IPS-NIHi7 (cell line): ENCODE measurements at regions not wholly inside any gene's neighbourhood (a gene's known extent, or its start where the extent isn't known, plus 50 kb on each side); places are given as distances from the start of the nearest gene placed in this dataset.

Experiments
- DNase-seq: peaks from one replicate; pipeline ENCODE4 v3.0.0; 2012; ENCODE audit warnings: mixed read lengths; ENCODE audit errors: extremely low spot score

DNA sequence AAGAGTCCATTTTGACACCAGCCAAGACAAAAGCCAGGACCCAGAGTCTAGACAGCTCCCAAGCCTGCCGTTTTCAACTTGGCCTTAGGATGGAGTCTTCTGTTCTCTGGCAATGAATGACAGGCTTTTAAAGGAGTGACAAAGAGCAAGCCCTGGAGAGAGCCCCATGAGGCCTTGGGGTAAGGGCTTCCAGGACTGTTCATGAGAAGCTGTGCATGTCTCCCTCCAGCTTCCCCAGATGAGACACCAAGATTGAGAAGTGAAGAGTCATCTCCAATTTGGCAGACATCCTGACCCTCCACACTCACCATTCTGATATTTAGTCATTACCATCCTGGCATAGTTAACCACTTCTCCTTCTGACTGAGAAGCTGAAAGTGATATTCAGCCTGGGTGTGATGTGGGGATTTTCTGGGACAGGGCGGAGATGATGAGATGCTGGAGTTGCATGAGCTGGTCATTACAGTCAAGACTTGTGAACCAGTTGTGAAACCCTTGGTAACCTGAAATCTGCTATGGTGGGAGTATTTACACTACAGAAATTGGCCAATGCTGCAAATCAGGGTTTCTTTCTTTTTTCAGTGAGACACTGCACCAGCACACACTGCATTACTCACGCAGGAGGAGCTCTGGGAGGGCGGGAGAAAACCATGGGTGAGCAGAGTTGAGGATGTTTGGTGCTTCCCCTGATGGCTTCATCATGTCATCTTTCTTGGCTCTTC lies 77.8 kb downstream of the VCPKMT start:
- no peak for DNase-seq

DNA sequence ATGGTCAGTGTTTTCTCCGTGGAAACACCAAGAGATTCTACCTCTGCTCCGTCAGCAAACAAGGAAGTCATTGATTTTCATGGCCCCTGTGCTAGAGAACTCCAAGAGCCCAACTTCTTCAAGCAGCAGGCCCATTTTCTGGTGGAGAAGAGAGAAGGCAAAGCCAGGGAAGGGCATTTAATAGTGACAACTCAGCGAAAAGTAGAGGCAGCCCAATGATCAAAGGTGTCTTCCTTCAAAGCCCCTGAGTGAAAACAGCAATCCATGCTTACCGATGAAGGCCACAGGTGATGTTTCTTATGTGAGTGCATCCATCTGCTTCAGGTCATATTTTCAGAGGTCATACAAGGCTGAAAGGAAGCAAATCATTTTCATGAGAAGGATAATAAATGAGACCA lies 77.3 kb downstream of the VCPKMT start:
- no peak for DNase-seq

DNA sequence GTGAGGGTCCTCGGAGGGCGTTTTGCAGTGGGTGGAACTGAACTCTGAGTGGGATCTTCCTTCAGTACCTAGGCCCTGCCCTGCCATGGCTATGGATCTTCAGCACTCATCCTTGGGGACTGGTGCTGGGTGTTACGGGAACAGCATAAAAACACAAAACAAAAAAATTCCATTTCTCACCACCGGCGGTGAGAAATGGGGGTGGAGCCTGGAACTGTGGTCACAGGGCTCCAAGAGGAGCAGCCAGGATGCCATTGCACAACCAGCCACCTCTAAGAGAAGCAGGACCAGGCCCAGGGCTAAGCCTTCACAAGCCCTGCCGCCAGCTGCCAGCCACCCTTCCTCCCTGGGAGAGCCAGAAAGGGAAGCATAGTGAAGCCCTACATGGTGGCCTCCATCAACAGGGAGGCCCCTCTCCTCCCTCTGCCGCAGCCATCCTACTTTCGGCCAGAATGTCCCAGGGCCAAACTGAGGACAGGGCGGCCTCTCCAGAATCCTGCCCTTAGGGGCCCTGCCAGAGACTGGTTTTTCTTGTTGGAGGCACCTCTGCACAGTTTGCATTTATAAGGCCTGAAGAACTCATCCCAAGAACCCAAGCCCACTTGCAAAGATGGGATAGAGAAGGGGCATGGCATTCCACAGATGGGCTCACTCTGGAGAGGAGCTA lies 76.5 kb downstream of the VCPKMT start:
- DNase-seq: no peak

DNA sequence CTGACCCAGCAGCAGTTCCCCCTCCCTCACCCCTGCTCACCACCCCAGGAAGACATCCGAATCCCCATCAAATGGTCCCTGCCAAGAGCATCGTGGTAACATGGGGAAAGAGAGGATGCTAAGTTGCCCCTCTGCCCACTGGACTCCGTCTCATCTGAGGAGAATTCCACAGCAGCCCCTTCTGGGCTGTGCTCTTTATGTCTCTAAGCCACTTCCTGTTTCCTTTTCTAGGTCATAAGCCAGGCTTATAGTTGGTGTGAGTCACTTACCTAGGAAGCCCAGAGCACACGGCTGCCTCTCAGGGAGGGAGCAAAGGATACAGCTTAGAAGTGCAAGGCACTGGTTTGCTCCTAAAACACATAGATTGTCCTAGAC lies 76.0 kb downstream of the VCPKMT start:
- no peak for DNase-seq

DNA sequence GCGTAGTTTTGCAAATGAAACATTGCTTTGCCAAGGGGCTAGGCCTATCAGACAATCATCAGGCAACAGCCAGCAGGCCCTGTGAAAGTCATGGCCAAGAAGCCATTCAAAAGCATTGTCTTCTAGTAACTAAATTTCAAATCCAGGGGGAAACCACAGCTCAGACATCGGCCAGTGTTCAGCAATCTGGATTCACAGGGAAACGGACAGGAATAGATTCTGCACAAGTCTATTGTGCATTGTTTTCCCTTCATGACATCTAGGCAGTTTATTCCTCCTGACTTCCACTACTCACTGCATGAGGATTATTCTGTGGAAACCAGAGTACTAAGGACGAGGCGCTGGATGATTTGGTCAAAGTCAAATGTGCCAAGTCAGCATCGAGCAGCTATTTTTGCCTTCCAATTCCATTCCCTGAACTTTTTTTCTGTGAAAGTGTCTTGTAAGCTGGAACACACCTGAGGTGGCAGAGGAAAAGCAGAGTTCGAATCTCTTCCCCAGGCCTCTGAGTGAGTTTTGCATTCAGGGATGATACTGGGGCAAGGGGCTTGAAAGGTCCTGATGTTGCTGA lies 75.4 kb downstream of the VCPKMT start:
- DNase-seq: no peak

DNA sequence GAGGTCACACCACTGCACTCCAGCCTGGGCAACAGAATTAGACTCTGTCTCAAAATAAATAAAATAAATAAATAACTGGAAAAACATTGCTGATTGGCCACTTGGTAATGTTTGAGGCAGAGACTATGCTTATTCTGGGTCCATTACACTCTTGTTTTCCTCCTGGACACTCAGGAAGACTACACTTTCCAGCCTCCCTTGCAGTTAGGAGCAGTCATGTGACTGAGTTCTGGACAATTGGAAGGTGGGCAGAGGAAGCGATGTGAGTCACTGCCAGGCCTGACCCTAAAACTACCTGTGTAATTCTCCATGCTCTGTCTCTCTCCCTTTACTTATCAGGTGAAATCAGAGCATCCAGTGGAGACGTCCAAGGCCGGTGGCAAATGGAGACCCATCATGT lies 74.4 kb downstream of the VCPKMT start:
- DNase-seq: no peak

DNA sequence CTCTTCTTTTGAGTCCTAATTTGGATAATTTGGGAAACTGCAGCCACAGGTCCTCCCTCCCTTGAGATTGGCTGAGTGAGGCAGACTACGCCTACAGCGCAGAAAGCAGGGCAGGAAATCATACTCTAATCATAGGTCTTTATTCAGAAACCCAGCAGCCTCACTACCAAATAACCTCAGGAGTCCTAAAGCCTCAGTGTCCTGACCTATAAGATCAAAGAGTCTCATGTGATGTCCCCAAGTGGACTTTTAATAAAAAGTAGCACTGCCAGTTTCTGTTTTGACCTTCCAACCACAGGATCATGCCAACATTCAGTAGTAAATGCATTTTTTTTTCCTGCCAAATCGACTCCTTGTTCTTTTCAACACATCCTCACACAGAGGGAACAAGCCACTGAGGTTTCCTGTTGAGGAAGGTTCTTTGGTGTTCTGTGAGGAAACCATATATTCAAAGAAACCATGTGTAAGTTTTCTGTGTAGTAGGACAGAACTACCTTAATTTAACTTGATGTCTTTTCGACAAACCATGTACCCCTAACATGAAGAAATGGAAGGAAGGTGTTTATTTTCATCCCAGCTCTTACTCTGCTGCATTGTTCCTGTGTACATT lies 72.2 kb downstream of the VCPKMT start:
- no peak for DNase-seq

DNA sequence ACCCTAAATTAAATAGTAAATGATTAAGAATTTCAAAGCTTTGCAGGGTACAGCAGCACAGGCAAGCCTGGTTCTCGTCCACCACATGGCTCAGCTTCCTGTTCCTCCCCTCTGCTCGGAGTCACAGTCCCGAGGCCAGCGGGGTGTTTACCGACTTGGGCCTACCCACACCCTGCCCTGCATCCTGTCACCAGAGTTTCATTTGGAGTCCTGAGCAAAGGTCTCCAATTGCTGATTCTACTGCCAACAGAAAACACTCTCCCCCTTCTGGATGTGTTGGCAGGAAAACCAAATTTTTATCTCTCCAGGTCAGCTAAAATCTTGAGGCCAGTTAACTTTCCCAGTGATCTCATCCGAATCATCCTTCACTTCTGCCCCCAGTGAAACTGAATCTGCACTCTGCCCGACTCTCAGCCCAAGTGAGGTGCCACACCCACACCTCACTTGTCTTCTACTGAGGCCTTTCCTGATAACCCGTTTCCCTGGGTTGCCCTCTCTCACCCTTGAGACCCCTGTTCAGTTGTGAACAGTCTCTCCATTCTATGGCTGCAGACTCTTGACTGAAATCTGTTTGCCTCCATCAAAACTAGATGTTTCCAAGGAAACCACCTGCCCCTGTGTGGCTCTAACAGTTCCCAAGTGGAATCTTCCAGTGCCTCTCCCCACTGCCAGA lies 71.2 kb downstream of the VCPKMT start:
- DNase-seq: no peak

DNA sequence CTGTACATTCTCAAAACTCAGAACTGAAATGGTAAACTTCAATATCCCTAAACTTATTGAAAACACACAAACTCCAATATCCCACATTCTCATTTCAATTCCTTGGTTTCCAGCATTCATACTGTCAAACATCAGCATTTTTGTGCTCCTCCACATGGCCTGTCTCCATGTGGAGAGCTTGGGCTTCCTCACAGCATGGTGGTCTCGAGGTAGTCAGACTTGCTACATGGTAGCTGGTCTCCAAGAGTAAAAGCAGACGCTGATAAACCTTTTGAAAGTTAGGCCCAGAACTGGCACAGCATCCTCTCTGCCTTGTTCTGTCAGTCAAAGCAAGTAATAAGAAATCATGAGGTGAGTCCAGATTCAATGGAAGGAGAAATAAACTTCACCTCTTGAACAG lies 70.5 kb downstream of the VCPKMT start:
- no peak for DNase-seq

DNA sequence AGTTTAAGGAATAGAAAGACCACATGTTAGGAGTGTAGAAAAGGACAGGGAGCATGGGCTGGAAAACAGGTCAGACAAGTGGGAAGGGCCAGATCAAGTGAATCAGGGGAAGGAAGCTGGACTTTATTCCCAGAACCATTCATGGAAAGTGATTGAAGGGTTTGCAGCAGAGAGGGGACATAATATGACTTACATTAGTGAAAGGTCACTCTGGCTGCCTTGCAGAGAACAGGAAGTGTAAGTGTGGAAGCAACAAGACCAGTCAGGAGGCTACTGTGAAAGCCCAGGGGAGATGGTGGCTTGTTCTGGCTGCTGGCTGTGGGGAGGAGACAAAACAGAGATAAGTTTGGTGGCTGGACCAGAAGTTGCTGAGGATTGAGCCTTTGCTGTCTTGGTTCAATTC lies 69.1 kb downstream of the VCPKMT start:
- DNase-seq: no peak

DNA sequence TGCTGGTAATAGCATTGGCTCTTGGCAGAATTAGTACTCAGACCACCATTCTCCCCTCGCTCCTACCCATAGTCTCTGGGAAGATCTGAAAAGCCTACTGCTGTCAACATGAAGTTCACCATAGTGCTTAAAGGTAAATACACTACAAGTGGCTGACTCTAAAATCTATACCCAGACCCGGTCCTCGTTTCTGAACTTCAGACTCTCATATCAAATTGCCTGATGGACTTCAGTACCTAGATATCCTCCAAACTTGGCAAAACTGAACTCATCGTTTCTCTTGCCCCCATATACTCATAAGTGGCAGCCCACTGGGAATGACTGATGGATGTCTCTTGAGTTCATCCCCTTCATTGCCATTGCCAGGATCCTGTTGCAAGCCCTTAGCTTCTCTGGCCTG lies 67.3 kb downstream of the VCPKMT start:
- no peak for DNase-seq

DNA sequence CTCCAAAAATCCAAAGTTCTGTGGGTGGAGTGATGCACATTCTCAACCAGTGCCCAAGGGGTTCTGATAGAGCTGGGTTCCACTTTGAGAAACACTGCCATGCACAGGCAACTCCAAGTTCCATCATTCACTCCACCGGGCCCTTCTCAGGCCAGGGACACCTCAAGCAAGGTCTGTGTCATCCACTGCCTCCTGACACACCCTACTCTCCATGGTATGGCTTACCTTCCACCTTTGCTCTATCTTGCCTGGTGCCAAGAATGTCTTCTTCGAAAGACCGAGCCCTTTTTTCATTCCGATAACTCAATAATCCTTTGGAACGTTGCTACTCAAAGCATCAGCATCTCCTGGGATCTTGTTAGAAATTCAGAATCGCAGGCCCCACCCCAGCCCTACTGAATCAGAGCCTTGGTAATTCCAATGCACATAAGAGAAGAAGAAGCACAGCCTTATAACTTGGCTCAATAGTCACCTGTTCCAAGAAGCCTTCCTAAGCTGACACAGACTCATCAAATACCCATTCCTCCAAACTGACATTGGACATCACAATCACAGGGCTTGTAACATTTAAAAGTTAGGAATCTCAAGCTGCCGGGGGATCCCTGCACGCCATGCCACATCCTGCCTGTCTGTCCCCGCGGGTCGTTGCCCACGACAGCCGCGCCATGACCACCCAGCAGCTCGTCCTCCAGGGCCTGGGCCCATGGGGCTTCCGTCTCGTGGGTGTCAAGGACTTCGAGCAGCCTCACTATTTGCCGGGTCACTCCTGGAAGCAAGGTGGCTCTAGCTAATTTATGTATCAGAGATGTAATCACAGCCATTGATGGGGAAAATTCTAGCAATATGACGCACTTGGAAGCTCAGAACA lies 66.4 kb downstream of the VCPKMT start:
- DNase-seq: no peak

DNA sequence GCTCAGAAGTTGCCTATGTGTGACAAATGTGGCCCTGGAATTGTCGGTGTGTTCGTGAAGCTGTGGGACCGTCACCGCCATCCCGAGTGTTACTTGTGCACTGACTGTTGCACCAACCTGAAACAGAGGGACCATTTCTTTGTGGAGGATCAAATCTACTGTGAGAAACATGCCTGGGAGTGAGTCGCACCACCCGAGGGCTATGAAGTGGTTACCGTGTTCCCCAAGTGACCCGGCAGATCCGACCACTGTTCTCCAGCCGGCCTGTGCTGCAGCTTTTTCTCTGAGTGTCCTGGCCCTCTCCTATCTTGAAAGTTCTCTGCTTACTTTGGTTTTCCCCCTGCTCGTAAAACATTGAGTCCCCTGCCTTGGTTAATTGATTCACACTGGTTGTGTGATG lies 65.3 kb downstream of the VCPKMT start:
- no peak for DNase-seq

DNA sequence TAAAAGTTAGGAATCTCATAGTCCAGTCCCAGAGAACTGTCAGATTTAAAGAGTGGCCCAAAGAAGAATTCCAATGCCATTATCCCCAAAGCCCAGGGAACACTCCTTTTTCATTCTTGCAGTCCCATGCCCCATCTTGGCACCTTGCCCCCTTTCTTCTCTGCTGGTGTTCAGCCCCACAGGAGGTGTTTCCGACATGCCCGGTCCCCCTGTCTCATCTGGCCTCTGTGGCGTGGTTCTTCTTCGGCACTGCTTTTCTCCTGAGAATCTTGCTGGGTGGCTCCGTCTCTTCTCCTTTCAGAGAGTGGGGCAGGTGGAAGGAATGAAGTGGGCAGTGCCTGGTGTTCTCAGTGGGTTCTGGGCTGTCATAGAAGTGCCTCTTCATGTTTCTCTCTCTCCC lies 64.7 kb downstream of the VCPKMT start:
- DNase-seq: no peak

DNA sequence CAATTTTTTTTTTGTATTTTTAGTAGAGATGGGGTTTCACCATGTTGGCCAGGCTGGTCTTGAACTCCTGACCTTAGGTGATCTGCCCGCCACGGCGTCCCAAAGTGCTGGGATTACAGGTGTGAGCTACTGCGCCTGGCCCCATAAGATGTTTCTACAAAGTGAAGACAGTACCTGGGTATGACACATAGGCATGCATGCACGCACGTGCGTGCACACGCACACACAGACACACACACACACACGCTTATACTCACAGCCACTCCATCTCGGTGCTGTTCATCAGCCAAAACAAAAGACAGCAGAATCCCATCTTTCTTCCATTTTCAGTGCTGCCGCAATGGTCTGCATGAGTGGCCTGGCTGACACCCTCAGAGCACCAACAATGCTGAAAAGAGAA lies 63.9 kb downstream of the VCPKMT start:
- DNase-seq: no peak

DNA sequence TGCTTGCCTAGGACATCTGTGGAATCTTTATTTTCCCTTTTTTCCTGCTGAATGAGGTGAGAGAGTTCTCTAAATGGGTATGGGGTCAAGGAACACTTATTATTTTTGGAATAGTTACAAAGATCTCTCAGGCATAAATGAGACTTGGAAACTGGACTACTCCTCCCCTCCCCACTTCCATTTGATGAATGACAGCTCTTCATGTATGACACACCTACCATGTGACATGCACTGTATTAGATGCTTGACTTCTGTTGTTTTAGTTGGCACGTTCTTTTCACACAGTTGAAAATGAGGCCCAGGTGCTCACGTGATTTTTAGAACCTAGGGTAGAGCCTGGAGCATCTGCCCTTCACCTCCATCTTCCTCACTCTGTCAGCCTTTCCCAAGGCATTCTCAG lies 62.4 kb downstream of the VCPKMT start:
- no peak for DNase-seq

DNA sequence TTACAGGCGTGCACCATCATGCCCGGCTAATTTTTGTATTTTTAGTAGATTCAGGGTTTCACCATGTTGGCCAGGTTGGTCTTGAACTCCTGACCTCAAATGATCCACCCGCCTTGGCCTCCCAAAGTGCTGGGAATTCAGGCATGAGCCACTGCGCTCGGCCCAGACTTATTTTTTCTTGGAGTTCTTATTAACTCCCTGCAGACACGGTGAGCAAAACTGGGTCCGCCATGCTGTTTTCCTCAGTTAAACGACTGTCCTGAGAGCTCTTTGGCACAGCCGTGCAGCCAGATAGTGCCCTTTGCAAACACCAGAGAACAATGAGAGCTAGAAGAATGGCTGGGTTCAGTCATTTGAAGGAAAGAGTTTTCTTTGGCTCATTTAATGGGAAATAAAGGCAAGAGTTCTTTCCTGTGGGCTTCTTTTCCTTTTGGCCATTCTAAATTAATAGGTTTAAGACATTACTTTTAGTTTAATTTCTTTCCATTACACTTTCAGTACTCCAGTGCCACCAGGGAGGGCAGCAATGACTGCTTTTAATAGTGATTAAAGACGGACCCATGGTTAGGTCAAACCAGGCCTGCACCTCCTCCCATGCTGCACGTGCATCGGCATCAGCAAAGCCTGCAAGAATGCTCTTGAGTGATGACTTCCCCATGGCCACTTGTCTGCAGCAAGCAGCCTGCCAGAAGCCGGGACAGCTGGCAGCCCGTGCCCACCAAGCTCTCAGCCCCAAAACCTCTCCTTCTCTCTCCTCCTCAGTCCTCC lies 60.7 kb downstream of the VCPKMT start:
- no peak for DNase-seq

DNA sequence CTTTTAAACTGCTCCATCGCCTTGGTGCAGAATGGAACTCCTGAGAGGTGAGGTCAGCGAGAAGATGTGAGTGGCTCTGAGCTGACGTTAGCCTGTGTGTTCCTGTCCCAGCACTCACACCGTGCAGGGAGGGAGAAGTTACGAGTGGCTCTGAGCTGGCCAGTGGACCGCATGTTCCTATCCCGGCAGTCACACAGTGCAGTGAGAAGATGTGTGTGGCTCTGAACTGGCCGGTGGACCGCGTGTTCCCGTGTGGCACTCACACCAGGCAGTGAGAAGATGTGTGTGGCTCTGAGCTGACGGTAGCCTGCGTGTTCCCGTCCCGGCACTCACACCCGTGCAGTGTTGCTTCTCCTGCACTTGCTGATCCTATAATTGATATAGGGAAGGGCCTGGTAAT lies 59.9 kb downstream of the VCPKMT start:
- no peak for DNase-seq

DNA sequence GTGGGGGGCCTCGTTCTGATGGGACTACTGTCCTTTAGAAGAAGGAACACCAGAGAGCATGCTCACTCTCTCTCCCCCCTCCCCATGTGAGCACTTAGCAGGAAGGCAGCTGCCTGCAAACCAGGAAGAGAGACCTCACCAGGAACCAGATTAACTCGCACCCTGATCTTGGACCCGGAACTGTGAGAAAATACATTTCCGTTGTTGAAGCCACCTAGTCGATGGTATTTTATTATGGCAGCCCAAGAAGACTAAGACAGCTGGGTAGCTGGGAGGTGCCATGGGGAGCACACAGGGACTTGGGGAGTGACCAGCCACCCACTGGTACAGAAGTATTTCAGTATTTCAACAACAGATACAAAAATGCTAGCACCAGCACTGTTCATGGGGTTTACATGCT lies 59.0 kb downstream of the VCPKMT start:
- no peak for DNase-seq

DNA sequence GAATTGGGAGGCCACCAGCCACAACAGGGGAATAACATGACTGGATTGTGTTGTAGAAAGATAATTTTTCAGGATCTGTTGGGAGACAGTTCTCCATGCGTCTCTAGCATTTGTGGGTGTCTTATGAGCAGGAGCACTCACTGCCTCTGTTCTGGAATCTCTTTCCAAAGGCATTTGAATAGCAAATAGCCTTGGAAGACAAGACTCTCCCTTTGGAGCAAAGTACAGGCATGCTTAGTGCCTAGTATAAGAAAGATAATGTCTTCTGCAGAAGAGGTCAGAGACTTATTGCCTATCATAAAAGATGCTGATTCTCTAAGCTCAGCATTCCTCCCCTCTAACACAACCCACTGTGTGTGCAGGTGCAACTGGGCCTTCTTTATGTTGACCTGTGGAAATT lies 58.3 kb downstream of the VCPKMT start:
- DNase-seq: no peak
